Lower lobe of right lung (tissue), 2 donors: ENCODE measurements at regions not wholly inside any gene's neighbourhood (a gene's known extent, or its start where the extent isn't known, plus 50 kb on each side); places are given as distances from the start of the nearest gene placed in this dataset.
"Not testable (repeated sequence)": the region's sequence is repeated elsewhere in the genome, so short reads cannot be mapped to it uniquely, and the experiment has no call there.

Experiments
- ATAC-seq, 2 donors: fragments of 200-7000 bp; cut with Tn5 transposase; one replicate each; pipeline ENCODE4 v1.9.1; 2020 to 2022; ENCODE audit warnings: mild to moderate bottlenecking in 2 of 2, moderate library complexity in 2 of 2
- DNase-seq: peaks from one replicate; pipeline ENCODE4 v3.0.0-alpha.2; 2020
- H3K27ac ChIP-seq: fragments of 200-600 bp; one replicate; pipeline ENCODE4 v1.8.0; 2022
- H3K27me3 ChIP-seq: fragments of 200-600 bp; one replicate; pipeline ENCODE4 v1.8.0; 2022; ENCODE audit warnings: low read depth
- H3K36me3 ChIP-seq: fragments of 200-600 bp; one replicate; pipeline ENCODE4 v1.8.0; 2022; ENCODE audit warnings: mild to moderate bottlenecking
- H3K4me1 ChIP-seq: fragments of 200-600 bp; one replicate; pipeline ENCODE4 v1.8.0; 2022
- H3K4me3 ChIP-seq: fragments of 200-600 bp; one replicate; pipeline ENCODE4 v1.8.0; 2022; ENCODE audit warnings: mild to moderate bottlenecking
- H3K9me3 ChIP-seq: fragments of 200-600 bp; one replicate; pipeline ENCODE4 v1.8.0; 2022
- CTCF ChIP-seq: fragments of 200-600 bp; IDR thresholded peaks from one replicate; pipeline ENCODE4 v1.8.0; 2022; ENCODE audit warnings: antibody characterized with exemption, mild to moderate bottlenecking
- intact Hi-C: fragments of 100-400 bp; cut with DNase I; formaldehyde crosslinking; loops from one replicate; pipeline ENCODE4 v1.11.0; 2022
- donor health status: DM: no; HTN: yes; CAD: no; lungs with severe emphysema.

GRCh38 chr4:117700111-117700892 lies 334.0 kb upstream of the NDST3 start:
- no peaks in the 10 kb centered on the region for H3K36me3 ChIP-seq
- H3K27me3 ChIP-seq: no peaks in the 10 kb centered on the region
- intact Hi-C loops: no loop called here
- no peak overlapping the region for H3K27ac ChIP-seq
- no peak for ATAC-seq
- H3K9me3 ChIP-seq: no peaks in the 10 kb centered on the region
- no peak for TF ChIP-seq CTCF
- no peak overlapping the region for H3K4me3 ChIP-seq
- H3K4me1 ChIP-seq: no peaks in the 10 kb centered on the region
- no peak for DNase-seq

- peaks cover 7% of the 10 kb centered on the region for H3K9me3 ChIP-seq
- H3K4me1 ChIP-seq: no peaks in the 10 kb centered on the region
- ATAC-seq (no peak), DNase-seq (no peak)
- H3K27me3 ChIP-seq: no peaks in the 10 kb centered on the region
- intact Hi-C loops: no loop called here
- H3K4me3 ChIP-seq: no peak overlapping the region
- H3K36me3 ChIP-seq: no peaks in the 10 kb centered on the region
- TF ChIP-seq CTCF: no peak
- H3K27ac ChIP-seq: no peak overlapping the region
Measured at GRCh38 chr4:117702353-117702752, 331.9 kb upstream of the NDST3 start.

GRCh38 chr4:117704721-117705120 lies 329.6 kb upstream of the NDST3 start:
- no peaks in the 10 kb centered on the region for H3K27me3 ChIP-seq
- H3K4me1 ChIP-seq: no peaks in the 10 kb centered on the region
- no peak for ATAC-seq
- no peaks in the 10 kb centered on the region for H3K36me3 ChIP-seq
- intact Hi-C loops: no loop called here
- DNase-seq: no peak
- H3K27ac ChIP-seq: no peak overlapping the region
- no peak overlapping the region for H3K4me3 ChIP-seq
- no peak for TF ChIP-seq CTCF
- H3K9me3 ChIP-seq: peaks cover 7% of the 10 kb centered on the region

GRCh38 chr4:117740736-117741135 lies 293.6 kb upstream of the NDST3 start:
- intact Hi-C loops: no loop called here
- Histone ChIP-seq H3K4me1 (no peaks in the 10 kb centered on the region), H3K27me3 (no peaks in the 10 kb centered on the region), H3K4me3 (no peak overlapping the region), H3K27ac (no peak overlapping the region), H3K9me3 (no peaks in the 10 kb centered on the region), H3K36me3 (no peaks in the 10 kb centered on the region)
- TF ChIP-seq CTCF: no peak
- ATAC-seq: no peak
- DNase-seq: no peak

- H3K27ac ChIP-seq, H3K36me3 ChIP-seq, ATAC-seq, H3K27me3 ChIP-seq, DNase-seq, intact Hi-C loops, H3K9me3 ChIP-seq, H3K4me3 ChIP-seq, H3K4me1 ChIP-seq: not testable (repeated sequence)
Measured at GRCh38 chr4:117745379-117745778, 288.9 kb upstream of the NDST3 start.

GRCh38 chr4:117755438-117755837 lies 278.8 kb upstream of the NDST3 start:
- no peak for TF ChIP-seq CTCF
- DNase-seq: no peak

More at GRCh38 chr4:117755438-117755837, 278.8 kb upstream of the NDST3 start:
- H3K27me3 ChIP-seq: no peaks in the 10 kb centered on the region
- no peak overlapping the region for H3K27ac ChIP-seq
- ATAC-seq: no peak
- intact Hi-C loops: no loop called here
- H3K4me3 ChIP-seq: no peak overlapping the region
- H3K4me1 ChIP-seq: no peaks in the 10 kb centered on the region
- no peaks in the 10 kb centered on the region for H3K36me3 ChIP-seq
- H3K9me3 ChIP-seq: peaks cover 4% of the 10 kb centered on the region
